Upper lobe of left lung (tissue), 4 donors: ENCODE measurements at regions not wholly inside any gene's neighbourhood (a gene's known extent, or its start where the extent isn't known, plus 50 kb on each side); places are given as distances from the start of the nearest gene placed in this dataset.

ENCODE experiments used
- EP300 ChIP-seq, 4 donors: sonication (generic); formaldehyde crosslinking; IDR thresholded peaks; one replicate each; pipeline ENCODE4 v1.5.1; 2017; ENCODE audit warnings: antibody characterized with exemption in 4 of 4, control low read depth in 2 of 4
- POLR2A ChIP-seq, 4 donors: fragments of 450-650 bp; IDR thresholded peaks; one replicate each; pipeline ENCODE4 v1.5.1; 2016 to 2017; ENCODE audit warnings: antibody characterized with exemption in 4 of 4, mild to moderate bottlenecking in 2 of 4
- POLR2AphosphoS5 ChIP-seq, 2 donors: sonication (generic); formaldehyde crosslinking; IDR thresholded peaks; one replicate each; pipeline ENCODE4 v1.5.1; 2017; ENCODE audit warnings: antibody characterized with exemption in 2 of 2
- TF ChIP-seq, protein P1 (sequence below), 6 experiments: fragments of 450-650 bp in 4 of 6; fragments of 200-600 bp in 2 of 6; sonication (generic) in 2 of 6; IDR thresholded peaks; one replicate each; pipeline ENCODE4 v1.5.1; 2016 to 2019; ENCODE audit warnings: antibody characterized with exemption in 6 of 6

DNA sequence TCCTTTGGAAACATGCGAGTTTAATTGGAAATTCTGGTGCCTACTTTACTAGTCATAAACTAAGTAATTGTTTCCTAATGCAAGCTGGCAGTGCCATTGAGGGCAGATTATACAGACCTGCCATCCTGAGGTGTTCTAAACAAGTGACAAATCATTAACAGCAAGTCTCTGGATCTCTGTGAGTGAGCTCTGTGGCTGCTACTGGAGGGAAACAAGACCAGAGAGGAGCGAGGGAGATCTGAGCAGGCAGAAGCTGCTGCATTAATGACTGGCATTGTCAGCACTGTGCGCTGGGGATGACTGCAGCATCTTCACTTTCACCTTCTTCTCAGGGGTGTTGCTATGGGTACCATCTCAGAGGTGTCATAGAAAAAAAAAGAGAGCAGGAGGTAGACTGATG, 308.4 kb upstream of the DPH6 start:
- TF ChIP-seq POLR2AphosphoS5 (IDR thresholded peaks at IDR 0.05) (no peak), POLR2A (IDR thresholded peaks at IDR 0.05) (no peak), EP300 (IDR thresholded peaks at IDR 0.05) (no peak)
- TF ChIP-seq, protein P1, sequence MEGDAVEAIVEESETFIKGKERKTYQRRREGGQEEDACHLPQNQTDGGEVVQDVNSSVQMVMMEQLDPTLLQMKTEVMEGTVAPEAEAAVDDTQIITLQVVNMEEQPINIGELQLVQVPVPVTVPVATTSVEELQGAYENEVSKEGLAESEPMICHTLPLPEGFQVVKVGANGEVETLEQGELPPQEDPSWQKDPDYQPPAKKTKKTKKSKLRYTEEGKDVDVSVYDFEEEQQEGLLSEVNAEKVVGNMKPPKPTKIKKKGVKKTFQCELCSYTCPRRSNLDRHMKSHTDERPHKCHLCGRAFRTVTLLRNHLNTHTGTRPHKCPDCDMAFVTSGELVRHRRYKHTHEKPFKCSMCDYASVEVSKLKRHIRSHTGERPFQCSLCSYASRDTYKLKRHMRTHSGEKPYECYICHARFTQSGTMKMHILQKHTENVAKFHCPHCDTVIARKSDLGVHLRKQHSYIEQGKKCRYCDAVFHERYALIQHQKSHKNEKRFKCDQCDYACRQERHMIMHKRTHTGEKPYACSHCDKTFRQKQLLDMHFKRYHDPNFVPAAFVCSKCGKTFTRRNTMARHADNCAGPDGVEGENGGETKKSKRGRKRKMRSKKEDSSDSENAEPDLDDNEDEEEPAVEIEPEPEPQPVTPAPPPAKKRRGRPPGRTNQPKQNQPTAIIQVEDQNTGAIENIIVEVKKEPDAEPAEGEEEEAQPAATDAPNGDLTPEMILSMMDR (IDR thresholded peaks at IDR 0.05) = no peak
